ENCODE measurements at regions not wholly inside any gene's neighbourhood (a gene's known extent, or its start where the extent isn't known, plus 50 kb on each side); places are given as distances from the start of the nearest gene placed in this dataset.
"Not testable (repeated sequence)": the region's sequence is repeated elsewhere in the genome, so short reads cannot be mapped to it uniquely, and the experiment has no call there.

DNA sequence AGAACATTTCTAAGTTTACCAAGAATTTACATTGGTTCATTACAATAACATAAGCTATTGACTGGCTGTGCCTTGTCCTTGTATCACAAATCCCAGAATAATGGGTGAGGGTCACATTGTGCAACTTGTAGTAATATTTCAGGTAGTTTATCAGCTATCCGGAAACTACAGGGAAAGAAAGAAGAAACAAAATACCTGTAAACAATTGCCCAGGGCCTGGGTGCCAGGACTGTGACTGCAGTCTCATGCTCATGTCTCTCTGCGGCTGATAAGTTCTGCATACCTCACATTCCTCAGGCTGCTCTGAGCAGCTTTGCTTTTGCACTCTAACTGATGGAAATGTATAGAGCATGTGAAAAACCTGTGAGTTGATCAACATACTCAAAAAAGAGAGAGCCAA, 131.8 kb upstream of the TRIM24 start:
- DNase-seq: no peak

DNA sequence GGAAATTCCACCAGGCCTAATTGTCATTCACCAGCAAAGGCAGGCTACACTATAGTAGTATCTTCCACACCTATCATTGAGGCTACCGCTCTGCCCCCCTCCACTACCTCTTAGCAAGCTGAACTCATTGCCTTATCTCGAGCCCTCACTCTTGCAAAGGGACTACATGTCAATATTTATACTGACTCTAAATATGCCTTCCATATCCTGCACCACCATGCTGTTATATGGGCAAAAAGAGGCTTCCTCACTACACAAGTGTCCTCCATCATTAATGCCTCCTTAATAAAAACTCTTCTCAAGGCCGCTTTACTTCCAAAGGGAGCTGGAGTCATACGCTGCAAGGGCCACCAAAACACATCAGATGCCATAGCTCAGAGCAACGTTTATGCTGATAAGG, 127.2 kb upstream of the TRIM24 start:
- not testable (repeated sequence) for DNase-seq

DNA sequence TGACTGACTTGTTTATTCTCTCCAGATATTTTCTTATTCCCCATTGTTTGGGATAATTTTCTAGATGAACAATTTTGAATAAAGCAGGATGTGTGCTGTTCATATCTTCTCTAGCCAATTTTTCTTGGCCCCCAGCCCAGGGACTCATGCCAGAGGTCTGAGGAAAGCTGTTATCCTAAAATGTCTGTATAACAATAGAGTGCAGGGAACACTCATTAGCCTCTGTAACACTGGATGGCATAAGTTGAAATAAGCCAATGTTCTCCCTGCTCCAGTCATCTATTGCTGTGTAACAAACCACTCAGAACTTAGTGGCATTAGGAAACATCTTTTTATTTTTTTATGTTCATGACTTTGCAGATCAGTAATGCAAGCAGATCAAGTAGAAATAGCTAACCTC, 121.7 kb upstream of the TRIM24 start:
- DNase-seq: no peak

DNA sequence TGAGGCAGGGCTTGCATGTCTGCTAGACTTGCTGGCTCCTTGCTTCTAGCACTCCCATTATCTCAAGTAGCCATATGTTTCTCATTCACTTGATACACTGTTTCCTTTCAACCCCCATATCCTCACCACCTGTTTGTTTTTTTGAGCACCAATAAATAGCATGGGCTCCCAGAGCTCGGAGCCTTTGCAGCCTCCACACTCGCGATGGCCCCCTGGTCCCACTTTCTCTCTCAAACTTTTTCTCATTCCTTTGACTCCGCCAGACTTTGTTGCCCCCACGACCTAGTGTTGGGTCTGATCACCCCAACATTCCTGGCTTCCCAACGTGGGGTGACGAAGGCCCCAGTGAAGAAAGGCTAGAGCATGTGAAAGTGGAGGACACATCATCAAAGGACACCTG, 120.8 kb upstream of the TRIM24 start:
- DNase-seq: not testable (repeated sequence)

DNA sequence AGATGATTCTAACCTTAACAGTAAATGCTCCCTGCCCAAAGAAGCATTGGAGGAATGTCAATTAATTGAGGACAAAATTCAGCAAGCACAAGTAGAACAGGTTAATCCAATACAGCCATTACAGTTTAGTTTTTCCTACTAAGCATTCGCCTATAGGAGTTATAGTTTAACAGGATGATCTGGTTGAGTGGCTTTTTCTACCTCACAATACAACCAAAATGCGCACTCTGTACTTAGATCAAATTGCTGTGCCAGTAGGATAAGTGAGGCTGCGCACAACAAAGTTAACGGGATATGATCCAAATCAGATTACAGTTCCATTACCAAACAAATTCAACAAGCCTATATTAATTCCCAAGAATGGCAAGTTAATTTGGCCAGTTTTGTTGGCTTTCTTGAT, 117.1 kb upstream of the TRIM24 start:
- DNase-seq: peak; percentile 21

DNA sequence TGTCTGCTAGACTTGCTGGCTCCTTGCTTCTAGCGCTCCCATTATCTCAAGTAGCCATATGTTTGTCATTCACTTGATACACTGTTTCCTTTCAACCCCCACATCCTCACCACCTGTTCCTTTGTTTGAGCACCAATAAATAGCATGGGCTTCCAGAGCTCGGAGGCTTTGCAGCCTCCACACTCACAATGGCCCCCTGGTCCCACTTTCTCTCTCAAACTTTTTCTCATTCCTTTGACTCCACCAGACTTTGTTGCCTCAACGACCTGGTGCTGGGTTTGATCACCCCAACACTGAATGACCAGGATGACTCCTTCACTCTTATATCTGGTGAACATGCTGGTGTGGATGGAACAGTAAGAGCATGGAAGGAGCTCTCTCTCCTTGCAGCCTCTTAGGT, 114.5 kb upstream of the TRIM24 start:
- peak; percentile 17 for DNase-seq

DNA sequence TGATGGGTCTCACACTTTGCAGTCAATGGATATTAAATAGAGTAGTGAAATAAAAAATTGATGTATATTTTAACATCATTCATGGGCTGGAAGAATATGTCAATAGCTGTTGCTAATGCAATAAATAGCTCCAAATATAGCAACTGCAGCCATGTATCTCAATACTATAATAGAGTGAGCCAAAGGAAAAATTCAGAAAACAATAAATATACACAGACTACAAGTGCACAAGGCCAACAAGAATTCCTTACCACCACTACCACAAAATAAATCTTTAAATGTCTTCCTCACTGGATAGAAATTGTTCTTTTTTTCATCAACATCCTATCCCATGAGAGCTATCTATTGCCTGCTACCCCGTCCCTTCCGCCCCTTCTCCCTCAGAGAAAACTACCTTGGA, 113.1 kb upstream of the TRIM24 start:
- no peak for DNase-seq

DNA sequence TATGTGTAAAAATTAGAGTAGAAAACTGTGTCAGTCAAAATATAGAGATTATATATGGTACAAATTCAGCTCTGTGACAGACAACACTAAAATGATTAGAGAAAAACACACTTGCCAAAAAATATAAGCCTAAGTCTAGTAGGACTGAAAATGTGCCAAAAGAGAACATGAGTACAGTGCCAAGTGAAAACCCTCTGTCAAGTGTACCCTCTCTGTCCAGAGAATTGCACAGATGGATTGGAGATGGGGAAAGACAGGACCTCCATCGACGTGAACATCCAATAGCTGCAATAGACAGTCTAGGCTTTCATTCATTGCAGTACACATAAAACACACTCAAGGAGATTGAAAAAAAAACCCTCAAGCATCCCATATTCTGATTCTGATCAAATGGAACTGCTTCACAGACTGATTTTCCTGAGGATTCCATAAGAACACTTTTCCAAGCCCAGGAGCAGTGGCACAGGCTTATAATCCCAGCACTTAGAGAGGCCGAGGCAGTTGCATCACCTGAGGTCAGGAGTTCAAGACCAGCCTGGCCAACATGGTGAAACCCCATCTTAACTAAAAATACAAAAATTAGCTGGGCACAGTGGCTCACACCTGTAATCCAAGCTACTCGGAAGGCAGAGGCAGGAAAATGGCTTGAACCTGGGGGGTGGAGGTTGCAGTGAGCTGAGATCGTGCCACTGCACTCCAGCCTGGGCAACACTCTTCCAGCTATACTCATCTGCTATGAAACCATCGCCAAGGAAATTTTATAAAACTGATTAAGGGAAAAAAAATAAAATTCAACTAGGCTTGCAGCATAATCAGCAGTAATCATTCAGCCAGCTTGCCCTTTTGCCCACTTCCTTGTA, 110.0 kb upstream of the TRIM24 start:
- DNase-seq: no peak

DNA sequence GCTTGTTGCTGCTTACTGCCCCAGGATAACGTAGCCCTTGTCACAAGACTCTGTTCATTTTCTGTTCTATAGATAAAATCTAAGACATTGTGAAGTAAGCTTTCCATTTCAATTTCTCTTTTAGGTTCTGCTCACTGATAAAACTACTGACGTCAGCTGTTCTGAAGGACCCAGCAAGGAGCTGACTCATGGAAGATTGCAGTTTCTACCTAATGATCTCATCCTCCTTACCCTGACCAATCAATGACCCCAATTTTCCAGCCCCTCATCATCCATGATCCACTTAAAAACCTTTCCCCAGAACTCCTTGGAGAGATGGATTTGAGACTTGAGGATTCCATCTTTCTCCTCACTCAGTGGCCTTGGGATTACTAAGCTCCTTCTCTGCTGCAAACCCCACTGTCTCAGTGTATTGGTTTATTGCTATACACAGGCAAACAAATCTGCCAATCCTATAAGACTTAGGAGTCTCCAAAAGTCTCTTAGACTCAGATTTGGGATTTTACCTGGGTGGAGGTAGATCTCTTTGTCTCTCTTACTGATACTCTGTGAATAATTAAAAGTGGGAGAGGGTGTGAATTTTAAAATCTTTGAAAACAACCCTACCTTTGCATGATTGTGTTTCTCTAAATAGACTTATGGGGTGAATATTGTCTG, 109.2 kb upstream of the TRIM24 start:
- DNase-seq: no peak

DNA sequence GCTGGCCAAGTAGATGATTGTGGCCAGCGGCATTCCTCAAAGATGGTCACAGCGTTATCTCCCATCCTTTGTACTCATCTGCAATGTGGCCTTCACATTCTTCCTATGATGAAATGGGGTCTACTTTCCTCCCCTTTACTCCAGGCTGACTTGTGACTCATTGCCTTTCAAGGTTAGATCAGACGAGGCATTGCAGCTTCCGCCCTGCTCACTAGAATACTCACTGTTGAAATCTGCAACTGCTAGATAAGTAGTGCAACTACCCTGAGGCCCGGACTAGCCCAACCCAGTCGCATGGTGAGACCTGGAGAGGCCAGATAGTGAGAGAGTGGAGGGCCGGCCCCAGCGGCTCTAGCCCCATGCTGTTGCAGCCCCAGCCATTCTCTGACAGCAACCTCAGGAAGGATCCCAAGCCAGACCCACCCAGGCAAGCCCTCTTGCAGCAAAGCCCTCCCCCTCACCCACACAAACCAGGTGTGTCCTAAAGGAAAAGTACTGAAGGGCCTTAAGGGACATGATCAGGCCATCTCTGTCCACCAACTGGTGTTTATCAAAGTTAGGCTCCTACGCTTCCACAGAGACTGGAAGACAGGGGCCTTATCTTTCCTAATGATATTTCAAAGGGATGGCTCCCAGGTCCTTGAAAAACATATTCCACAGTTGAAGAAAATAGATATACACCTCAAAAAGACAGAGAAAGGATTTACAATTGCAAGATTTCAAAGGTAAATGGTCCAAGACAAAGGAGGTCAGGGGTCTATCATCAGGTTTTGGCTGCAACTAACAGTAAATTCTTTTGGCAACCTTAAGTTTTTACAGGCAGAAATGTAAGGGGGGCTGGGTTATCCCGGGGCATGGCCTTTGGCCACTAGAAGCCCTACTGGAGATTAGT, 107.2 kb upstream of the TRIM24 start:
- DNase-seq: no peak

DNA sequence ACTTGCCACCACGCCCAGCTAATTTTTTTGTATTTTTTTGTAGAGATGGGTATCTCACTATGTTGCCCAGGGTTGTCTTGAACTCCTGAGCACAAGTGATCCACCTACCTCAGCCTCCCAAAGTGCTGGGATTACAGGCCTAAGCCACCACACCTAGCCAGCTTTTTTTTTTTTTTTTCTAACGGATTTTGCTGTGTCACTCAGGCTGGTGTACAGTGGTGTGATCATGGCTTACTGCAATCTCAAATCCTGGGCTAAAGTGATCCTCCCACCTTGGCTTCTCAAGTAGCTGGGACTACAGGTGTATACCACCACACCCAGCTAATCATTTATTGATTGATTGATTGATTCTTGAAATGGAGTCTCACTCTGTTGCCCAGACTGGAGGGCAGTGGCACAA, 106.0 kb upstream of the TRIM24 start:
- DNase-seq: no peak

DNA sequence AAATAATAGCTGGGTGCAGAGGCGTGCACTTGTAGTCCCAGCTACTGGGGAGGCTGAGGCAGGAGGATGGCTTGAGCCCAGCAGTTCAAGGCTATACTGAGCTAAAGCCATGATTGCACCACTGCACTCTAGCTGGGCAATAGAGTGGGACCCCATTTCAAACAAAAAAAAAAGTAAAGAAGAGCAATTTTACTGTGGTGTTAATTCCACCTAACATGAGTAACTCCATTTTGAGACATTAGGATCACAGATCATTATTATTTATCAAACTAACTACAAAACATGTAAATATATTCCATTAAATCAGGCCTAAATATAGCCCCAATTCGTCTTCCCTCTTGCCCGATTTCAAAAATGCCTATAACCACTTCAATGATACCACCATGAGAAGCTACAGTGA, 104.8 kb upstream of the TRIM24 start:
- DNase-seq: no peak

DNA sequence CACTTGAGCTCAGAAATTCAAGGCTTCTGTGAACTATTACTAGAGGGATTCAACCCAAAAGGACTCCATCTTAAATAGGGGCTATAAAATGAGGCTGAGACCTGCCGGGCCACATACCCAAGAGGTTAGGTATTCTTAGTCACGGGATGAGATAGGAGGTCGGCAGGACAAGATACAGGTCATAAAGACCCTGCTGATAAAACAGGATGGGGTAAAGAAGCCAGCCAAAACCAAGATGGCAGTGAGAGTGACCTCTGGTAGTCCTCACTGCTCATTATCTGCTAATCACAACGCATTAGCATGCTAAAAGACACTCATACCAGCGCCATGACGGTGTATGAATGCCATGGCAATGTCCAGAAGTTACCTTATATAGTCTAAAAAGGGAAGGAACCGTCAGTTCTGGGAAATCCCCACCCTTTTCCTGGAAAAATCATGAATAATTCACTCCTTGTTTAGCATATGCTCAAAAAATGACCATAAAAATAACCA, 101.2 kb upstream of the TRIM24 start:
- DNase-seq: no peak

DNA sequence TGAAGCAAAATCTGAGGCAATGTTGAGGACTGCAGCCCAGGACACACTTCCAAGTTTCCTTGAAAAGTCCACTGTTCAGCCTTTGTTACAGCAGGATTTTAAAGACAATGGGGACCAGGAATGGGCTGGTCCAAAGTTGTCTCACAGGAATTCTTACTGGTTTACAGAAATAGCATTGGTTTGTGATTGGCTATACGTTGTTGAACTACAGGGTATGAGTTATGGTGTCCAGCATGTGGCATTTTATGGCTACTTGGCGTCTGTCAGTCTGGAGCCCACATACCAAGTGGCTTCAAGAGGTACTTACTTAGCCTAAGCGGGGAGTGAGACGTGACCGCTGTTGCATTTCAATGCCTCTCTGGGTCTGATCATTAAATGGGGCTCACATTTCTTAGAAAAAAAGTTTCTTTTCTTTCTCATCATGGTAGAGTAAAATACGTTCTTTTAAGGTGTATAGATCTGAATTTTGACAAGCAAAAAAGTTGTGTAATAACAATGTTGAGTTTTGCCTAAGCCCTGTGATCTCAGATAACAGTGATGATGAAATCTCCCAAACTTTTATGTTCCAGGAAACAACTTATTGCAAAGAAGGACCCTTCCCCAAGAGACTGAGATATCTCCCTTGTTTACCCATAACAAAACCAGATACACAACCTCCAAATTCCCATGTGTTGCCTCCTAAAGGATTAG, 100.0 kb upstream of the TRIM24 start:
- no peak for DNase-seq

DNA sequence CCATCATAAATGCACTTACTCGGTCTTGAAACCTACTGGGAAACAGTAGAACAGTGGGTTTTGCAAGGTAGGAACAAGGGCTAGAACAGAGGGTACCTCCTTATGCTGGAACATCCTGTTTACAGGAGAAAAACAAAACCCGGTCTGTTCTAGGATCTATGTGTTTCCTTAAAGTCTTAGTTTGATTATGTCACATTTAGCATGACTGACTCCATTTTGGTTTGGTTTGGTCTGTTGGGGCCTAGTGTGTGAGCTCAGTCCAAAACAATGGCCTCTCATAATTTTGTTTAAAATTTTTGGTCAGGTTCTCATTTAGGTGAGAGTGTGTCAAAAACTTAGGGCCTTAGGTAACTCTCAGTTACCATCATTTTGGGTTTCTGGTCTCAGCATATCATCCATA, 96.3 kb upstream of the TRIM24 start:
- DNase-seq: no peak

DNA sequence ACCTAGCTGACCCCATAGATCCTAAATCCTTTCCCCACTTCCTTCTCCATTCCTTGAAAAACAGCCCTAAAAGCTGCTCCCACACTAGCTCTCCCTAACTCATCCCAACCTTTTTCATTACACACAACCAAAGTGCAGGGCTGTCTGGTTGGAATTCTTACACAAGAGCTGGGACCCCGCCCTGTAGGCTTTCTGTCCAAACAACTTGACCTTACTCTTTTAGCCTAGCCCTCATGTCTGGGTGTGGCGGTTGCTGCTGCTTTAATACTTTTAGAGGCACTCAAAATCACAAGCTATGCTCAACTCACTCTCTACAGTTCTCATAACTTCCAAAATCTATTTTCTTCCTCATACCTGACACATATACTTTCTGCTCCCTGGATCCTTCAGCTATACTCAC, 93.9 kb upstream of the TRIM24 start:
- not testable (repeated sequence) for DNase-seq

DNA sequence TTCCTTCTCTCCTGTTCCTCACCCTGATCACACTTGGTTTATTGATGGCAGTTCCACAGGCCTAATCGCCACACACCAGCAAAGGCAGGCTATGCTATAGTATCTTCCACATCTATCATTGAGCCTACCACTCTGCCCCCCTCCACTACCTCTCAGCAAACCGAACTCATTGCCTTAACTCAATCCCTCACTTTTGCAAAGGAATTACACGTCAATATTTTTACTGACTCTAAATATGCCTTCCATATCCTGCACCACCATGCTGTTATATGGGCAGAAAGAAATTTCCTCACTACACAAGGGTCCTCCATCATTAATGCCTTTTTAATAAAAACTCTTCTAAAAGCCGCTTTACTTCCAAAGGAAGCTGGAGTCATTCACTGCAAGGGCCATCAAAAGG, 93.4 kb upstream of the TRIM24 start:
- DNase-seq: not testable (repeated sequence)

DNA sequence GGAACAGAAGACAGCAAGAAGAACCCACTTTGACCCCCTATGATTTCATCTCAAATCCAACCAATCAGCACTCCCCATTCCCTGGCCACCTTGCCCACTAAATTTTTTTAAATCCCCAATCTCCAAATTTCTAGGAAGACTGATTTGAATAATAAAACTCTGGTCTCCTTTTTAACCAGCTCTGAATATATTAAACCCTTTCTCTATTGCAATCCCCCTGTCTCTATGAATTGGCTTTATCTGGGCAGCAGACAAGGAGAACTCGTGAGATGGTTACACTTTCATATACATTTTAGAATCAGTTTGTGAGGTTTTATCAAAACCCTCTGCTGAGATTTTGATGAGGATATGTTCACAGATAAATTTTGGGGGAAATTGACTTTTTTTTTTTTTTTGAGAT, 90.3 kb upstream of the TRIM24 start:
- no peak for DNase-seq

DNA sequence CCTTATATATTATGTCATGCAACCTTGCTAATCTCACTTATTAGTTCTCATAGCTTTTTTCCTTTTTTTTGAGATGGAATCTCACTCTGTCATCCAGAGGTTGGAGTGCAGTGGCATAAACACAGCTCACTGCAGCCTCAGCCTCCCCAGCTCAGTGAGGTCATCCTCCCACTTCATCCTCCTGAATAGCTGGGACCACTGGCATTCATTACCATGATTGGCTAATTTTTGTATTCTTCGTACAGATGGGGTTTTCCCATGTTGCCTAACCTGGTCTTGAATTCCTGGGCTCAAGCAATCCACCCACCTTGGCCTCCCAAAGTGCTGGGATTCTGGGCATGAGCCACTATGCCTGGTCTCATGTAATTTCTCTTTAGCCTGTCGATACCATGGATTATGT, 89.1 kb upstream of the TRIM24 start:
- no peak for DNase-seq

DNA sequence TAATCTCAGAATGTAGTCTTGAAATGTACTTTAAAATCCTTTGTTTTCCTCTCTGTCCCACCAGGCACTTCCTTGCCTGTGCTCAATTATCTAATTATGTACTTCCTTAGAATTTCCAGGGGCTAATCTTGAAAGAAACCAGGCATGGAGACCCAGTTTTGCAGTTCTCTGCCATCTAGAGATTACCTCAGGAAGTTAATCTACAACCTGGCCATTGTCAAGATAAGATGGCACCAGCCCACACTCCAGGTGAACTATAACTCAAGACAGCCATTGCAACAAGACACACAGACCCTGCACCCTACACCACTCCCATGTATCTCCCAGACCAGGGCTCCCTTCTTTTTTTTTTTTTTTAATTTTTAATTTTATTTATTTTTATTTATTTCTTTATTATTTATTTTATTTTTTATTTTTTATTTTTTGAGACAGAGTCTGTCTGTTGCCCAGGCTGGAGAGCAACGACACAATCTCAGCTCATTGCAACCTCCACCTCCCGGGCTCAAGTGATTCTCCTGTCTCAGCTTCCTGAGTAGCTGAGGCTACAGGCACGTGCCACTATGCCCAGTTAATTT, 85.9 kb upstream of the TRIM24 start:
- no peak for DNase-seq

DNA sequence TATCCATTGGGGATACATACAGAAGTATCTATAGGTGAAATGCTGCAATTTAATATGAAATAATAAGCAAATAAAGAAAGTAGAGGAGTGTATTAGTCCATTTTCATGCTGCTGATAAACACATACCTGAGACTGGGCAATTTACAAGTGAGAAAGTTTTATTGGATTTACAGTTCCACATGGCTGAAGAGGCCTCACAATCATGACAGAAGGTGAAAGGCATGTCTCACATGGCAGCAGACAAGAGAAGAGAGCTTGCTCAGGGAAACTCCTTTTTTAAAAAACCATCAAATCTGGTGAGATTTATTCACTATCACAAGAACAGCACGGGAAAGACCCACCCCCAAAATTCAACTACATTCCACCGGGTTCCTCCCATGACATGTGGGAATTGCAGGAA, 82.8 kb upstream of the TRIM24 start:
- DNase-seq: peak; percentile 4

Data from NCI-H82 (cell line).